GM21447 (cell line): ENCODE measurements at regions not wholly inside any gene's neighbourhood (a gene's known extent, or its start where the extent isn't known, plus 50 kb on each side); places are given as distances from the start of the nearest gene placed in this dataset.

Experiments used
- ATAC-seq: cut with Tn5 transposase; IDR thresholded peaks from one replicate; pipeline ENCODE4 v1.9.1; 2021; ENCODE audit not compliant: unreplicated experiment

- no peak for ATAC-seq
Observed at GRCh38 chr4:19010761-19011160, 989.2 kb upstream of the LCORL start.

GRCh38 chr4:19009881-19010280 lies 988.3 kb upstream of the LCORL start:
- ATAC-seq, result no peak

GRCh38 chr4:19005211-19005610 lies 983.7 kb upstream of the LCORL start:
- ATAC-seq, result no peak

- ATAC-seq, result no peak
Observed at GRCh38 chr4:19002170-19002569, 980.6 kb upstream of the LCORL start.

GRCh38 chr4:18999595-18999994 lies 978.0 kb upstream of the LCORL start:
- no peak for ATAC-seq

- ATAC-seq, result no peak
Observed at GRCh38 chr4:18981234-18981615, 959.7 kb upstream of the LCORL start.

- peak; percentile 66 for ATAC-seq
Observed at GRCh38 chr4:18980516-18981233, 959.1 kb upstream of the LCORL start.

GRCh38 chr4:18976884-18977283 lies 955.3 kb upstream of the LCORL start:
- ATAC-seq, result no peak

- no peak for ATAC-seq
Observed at GRCh38 chr4:18975916-18976808, 954.6 kb upstream of the LCORL start.

GRCh38 chr4:18973296-18973695 lies 951.7 kb upstream of the LCORL start:
- ATAC-seq, result no peak

- no peak for ATAC-seq
Observed at GRCh38 chr4:18961879-18962278, 940.3 kb upstream of the LCORL start.

- no peak for ATAC-seq
Observed at GRCh38 chr4:18961266-18961665, 939.7 kb upstream of the LCORL start.

GRCh38 chr4:18957716-18958115 lies 936.2 kb upstream of the LCORL start:
- no peak for ATAC-seq

GRCh38 chr4:18954538-18954937 lies 933.0 kb upstream of the LCORL start:
- no peak for ATAC-seq

GRCh38 chr4:18953613-18954012 lies 932.1 kb upstream of the LCORL start:
- ATAC-seq, result no peak

GRCh38 chr4:18945464-18945863 lies 923.9 kb upstream of the LCORL start:
- no peak for ATAC-seq

- ATAC-seq, result no peak
Observed at GRCh38 chr4:18942874-18943273, 921.3 kb upstream of the LCORL start.

- no peak for ATAC-seq
Observed at GRCh38 chr4:18938343-18939099, 917.0 kb upstream of the LCORL start.

GRCh38 chr4:18937746-18938145 lies 916.2 kb upstream of the LCORL start:
- ATAC-seq, result no peak

- ATAC-seq, result no peak
Observed at GRCh38 chr4:18937080-18937479, 915.5 kb upstream of the LCORL start.

- ATAC-seq, result no peak
Observed at GRCh38 chr4:18935659-18936345, 914.2 kb upstream of the LCORL start.
